GM19328 (cell line): ENCODE measurements at regions not wholly inside any gene's neighbourhood (a gene's known extent, or its start where the extent isn't known, plus 50 kb on each side); places are given as distances from the start of the nearest gene placed in this dataset.
"Not testable (repeated sequence)": the region's sequence is repeated elsewhere in the genome, so short reads cannot be mapped to it uniquely, and the experiment has no call there.

Experiments used
- ATAC-seq: cut with Tn5 transposase; IDR thresholded peaks from one replicate; pipeline ENCODE4 v1.9.1; 2021; ENCODE audit warnings: mild to moderate bottlenecking, moderate library complexity; ENCODE audit not compliant: unreplicated experiment

- no peak for ATAC-seq
These were observed 98.9 kb upstream of the MAPRE2 start for GRCh38 chr18:34942276-34942675.

GRCh38 chr18:34942975-34943374 lies 98.2 kb upstream of the MAPRE2 start:
- ATAC-seq = no peak

GRCh38 chr18:34943587-34943986 lies 97.6 kb upstream of the MAPRE2 start:
- ATAC-seq = no peak

GRCh38 chr18:34947711-34948125 lies 93.5 kb upstream of the MAPRE2 start:
- ATAC-seq = no peak

GRCh38 chr18:34951625-34952379 lies 89.4 kb upstream of the MAPRE2 start:
- ATAC-seq = no peak

GRCh38 chr18:34953212-34953611 lies 88.0 kb upstream of the MAPRE2 start:
- no peak for ATAC-seq

- not testable (repeated sequence) for ATAC-seq
These were observed 85.7 kb upstream of the MAPRE2 start for GRCh38 chr18:34955494-34955893.

GRCh38 chr18:34956663-34957062 lies 84.5 kb upstream of the MAPRE2 start:
- no peak for ATAC-seq

- no peak for ATAC-seq
These were observed 83.9 kb upstream of the MAPRE2 start for GRCh38 chr18:34957119-34957863.

GRCh38 chr18:34957864-34958259 lies 83.4 kb upstream of the MAPRE2 start:
- no peak for ATAC-seq

GRCh38 chr18:34959211-34959829 lies 81.9 kb upstream of the MAPRE2 start:
- ATAC-seq = no peak

GRCh38 chr18:34959989-34960388 lies 81.2 kb upstream of the MAPRE2 start:
- ATAC-seq = no peak

- ATAC-seq = no peak
These were observed 76.1 kb upstream of the MAPRE2 start for GRCh38 chr18:34965108-34965507.

GRCh38 chr18:34965566-34965965 lies 75.6 kb upstream of the MAPRE2 start:
- no peak for ATAC-seq

- no peak for ATAC-seq
These were observed 71.1 kb upstream of the MAPRE2 start for GRCh38 chr18:34970106-34970505.

- no peak for ATAC-seq
These were observed 69.9 kb upstream of the MAPRE2 start for GRCh38 chr18:34971313-34971712.

GRCh38 chr18:34972765-34973414 lies 68.3 kb upstream of the MAPRE2 start:
- ATAC-seq = no peak

GRCh38 chr18:34976123-34976522 lies 65.1 kb upstream of the MAPRE2 start:
- no peak for ATAC-seq

GRCh38 chr18:34976534-34976898 lies 64.7 kb upstream of the MAPRE2 start:
- no peak for ATAC-seq

GRCh38 chr18:34976899-34977837 lies 64.0 kb upstream of the MAPRE2 start:
- ATAC-seq = peak; percentile 64
